ENCODE measurements at regions not wholly inside any gene's neighbourhood (a gene's known extent, or its start where the extent isn't known, plus 50 kb on each side); places are given as distances from the start of the nearest gene placed in this dataset.

GRCh38 chr9:134251296-134252069 is 74.8 kb upstream of the RXRA start (continued):
- TF ChIP-seq, protein P1, sequence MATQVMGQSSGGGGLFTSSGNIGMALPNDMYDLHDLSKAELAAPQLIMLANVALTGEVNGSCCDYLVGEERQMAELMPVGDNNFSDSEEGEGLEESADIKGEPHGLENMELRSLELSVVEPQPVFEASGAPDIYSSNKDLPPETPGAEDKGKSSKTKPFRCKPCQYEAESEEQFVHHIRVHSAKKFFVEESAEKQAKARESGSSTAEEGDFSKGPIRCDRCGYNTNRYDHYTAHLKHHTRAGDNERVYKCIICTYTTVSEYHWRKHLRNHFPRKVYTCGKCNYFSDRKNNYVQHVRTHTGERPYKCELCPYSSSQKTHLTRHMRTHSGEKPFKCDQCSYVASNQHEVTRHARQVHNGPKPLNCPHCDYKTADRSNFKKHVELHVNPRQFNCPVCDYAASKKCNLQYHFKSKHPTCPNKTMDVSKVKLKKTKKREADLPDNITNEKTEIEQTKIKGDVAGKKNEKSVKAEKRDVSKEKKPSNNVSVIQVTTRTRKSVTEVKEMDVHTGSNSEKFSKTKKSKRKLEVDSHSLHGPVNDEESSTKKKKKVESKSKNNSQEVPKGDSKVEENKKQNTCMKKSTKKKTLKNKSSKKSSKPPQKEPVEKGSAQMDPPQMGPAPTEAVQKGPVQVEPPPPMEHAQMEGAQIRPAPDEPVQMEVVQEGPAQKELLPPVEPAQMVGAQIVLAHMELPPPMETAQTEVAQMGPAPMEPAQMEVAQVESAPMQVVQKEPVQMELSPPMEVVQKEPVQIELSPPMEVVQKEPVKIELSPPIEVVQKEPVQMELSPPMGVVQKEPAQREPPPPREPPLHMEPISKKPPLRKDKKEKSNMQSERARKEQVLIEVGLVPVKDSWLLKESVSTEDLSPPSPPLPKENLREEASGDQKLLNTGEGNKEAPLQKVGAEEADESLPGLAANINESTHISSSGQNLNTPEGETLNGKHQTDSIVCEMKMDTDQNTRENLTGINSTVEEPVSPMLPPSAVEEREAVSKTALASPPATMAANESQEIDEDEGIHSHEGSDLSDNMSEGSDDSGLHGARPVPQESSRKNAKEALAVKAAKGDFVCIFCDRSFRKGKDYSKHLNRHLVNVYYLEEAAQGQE (IDR thresholded peaks at IDR 0.05), result no peak
- TF ChIP-seq, protein P2, sequence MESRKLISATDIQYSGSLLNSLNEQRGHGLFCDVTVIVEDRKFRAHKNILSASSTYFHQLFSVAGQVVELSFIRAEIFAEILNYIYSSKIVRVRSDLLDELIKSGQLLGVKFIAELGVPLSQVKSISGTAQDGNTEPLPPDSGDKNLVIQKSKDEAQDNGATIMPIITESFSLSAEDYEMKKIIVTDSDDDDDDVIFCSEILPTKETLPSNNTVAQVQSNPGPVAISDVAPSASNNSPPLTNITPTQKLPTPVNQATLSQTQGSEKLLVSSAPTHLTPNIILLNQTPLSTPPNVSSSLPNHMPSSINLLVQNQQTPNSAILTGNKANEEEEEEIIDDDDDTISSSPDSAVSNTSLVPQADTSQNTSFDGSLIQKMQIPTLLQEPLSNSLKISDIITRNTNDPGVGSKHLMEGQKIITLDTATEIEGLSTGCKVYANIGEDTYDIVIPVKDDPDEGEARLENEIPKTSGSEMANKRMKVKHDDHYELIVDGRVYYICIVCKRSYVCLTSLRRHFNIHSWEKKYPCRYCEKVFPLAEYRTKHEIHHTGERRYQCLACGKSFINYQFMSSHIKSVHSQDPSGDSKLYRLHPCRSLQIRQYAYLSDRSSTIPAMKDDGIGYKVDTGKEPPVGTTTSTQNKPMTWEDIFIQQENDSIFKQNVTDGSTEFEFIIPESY (IDR thresholded peaks at IDR 0.05), result no peak
- TF ChIP-seq GABPA (IDR thresholded peaks at IDR 0.05 in 1 of 2, conservative IDR thresholded peaks at IDR 0.05 in 1 of 2), result no peak
- TF ChIP-seq RXRA (IDR thresholded peaks at IDR 0.05), result no peak
- TF ChIP-seq TAF1 (conservative IDR thresholded peaks at IDR 0.05), result no peak

DNA sequence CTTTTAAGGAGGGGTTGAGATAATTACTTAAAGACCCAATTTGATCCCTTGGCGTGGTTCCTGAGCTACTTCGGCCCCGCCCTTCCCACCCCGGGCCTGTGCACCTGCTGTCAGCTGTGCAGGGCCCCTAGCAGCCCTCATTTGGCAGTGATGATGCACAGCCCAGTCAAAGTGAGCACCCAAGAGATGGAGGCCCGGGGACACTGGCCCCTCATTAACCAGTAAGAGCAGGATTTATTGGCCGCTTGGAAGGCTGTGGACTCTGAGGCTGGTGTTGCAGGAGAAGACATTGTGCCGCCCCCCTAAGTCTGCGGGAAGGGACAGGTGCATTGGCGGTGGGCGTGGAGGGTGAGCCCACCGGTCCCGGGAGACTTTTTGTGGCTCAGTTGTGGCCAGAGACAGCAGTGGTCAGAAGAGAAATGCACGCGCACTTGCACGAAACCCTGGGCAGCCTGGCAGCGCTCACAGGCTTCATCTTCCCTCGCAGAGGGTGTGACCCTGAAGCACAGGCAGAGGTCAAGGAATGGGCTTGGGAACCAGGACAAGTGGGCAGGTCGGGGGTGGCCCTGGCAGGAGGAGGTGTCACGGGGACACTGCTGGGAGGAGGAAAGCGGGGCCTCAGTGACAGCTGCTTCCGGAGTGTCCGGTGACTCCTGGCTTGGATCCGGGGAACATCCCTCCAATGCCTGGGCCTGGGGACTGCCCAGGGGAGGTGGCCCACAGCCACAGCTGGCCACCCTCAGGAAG is 74.0 kb upstream of the RXRA start:
- H3K27me3 ChIP-seq (ENCODE audit: control insufficient read depth in 4 of 4, insufficient read depth in 4 of 4, low read length in 3 of 4), result no peaks in the 10 kb centered on the region
- peaks cover 0 to under 1% (median 0%) of the 10 kb centered on the region in 4 donors for H3K4me1 ChIP-seq (ENCODE audit: control insufficient read depth in 4 of 4, insufficient read depth in 4 of 4, low read length in 3 of 4)
- no peak overlapping the region for H3K27ac ChIP-seq (ENCODE audit: low read depth in 1 of 2, low read length in 2 of 2)
- no peak overlapping the region for H3K9ac ChIP-seq (ENCODE audit: low read depth in 1 of 2, low read length in 2 of 2)
- WGBS, result 89% methylated on average over 23 of the region's 23 CpGs
- peaks cover 0 to 7% (median 3%) of the 10 kb centered on the region in 4 donors for H3K9me3 ChIP-seq (ENCODE audit: control insufficient read depth in 4 of 4, low read length in 3 of 4)
- H3K36me3 ChIP-seq (ENCODE audit: control insufficient read depth in 4 of 4, insufficient read depth in 3 of 4, low read depth in 1 of 4, low read length in 3 of 4), result no peaks in the 10 kb centered on the region
- no peak for DNase-seq (ENCODE audit: low spot score)
- TF ChIP-seq JUND (IDR thresholded peaks at IDR 0.05), result no peak
- TF ChIP-seq FOXA1 (IDR thresholded peaks at IDR 0.05), result no peak
- TF ChIP-seq, protein P2 (IDR thresholded peaks at IDR 0.05), result no peak
- peak; percentile 13 for TF ChIP-seq NR2F2 (IDR thresholded peaks at IDR 0.05)
- H3K4me3 ChIP-seq (ENCODE audit: low read depth in 1 of 3, low read length in 3 of 3), result no peak overlapping the region

DNA sequence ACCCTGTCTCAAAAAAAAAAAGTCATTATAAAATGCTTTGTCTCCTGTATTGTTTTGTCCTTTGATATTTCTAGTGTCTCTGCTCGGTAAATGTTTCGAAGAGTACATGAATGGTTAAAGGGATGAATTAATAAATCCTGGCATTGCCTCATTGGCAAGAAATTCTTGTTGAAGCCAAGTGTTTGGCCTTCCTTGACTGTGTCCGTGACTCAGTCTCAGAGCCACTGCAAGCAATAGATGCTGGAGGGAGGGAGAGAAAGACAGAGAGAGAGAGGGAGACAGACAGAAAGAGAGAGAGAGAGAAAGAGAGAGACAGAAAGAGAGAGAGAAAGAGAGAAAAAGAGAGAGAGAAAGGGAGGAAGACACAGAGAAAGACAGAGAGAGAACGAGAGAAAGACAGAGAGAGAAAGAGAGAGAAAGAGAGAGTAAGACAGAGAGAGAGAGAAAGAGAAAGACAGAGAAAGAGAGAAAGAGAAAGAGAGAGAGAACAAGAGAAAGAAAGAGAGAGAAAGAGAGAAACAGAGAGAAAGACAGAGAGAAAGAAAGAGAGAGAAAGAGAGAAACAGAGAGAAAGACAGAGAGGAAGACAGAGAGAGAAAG is 72.5 kb upstream of the RXRA start:
- no peaks in the 10 kb centered on the region for H3K9me3 ChIP-seq (ENCODE audit: control insufficient read depth in 4 of 4, low read length in 3 of 4)
- TF ChIP-seq HNF4G (IDR thresholded peaks at IDR 0.05) (no peak), RXRA (IDR thresholded peaks at IDR 0.05) (no peak), HNF4A (conservative IDR thresholded peaks at IDR 0.05) (no peak), GABPA (IDR thresholded peaks at IDR 0.05 in 1 of 2, conservative IDR thresholded peaks at IDR 0.05 in 1 of 2) (no peak), CTCF (IDR thresholded peaks at IDR 0.05; ENCODE audit: low read depth, low read length, missing input control) (no peak), SP1 (IDR thresholded peaks at IDR 0.05) (no peak), NR2F2 (IDR thresholded peaks at IDR 0.05) (no peak)
- TF ChIP-seq, protein P1 (IDR thresholded peaks at IDR 0.05), result no peak
- DNase-seq (ENCODE audit: low spot score), result no peak
- WGBS, result 78% methylated on average over 4 of the region's 4 CpGs
- H3K36me3 ChIP-seq (ENCODE audit: control insufficient read depth in 4 of 4, insufficient read depth in 3 of 4, low read depth in 1 of 4, low read length in 3 of 4), result no peaks in the 10 kb centered on the region
- no peaks in the 10 kb centered on the region for H3K27me3 ChIP-seq (ENCODE audit: control insufficient read depth in 4 of 4, insufficient read depth in 4 of 4, low read length in 3 of 4)
- H3K27ac ChIP-seq (ENCODE audit: low read depth in 1 of 2, low read length in 2 of 2), result no peak overlapping the region
- H3K4me1 ChIP-seq (ENCODE audit: control insufficient read depth in 4 of 4, insufficient read depth in 4 of 4, low read length in 3 of 4), result peaks cover 9 to 14% (median 10%) of the 10 kb centered on the region in 4 donors
- H3K4me3 ChIP-seq (ENCODE audit: low read depth in 1 of 3, low read length in 3 of 3), result no peak overlapping the region
- no peak overlapping the region for H3K9ac ChIP-seq (ENCODE audit: low read depth in 1 of 2, low read length in 2 of 2)
